Astrocyte of the spinal cord (primary cell): ENCODE measurements at regions not wholly inside any gene's neighbourhood (a gene's known extent, or its start where the extent isn't known, plus 50 kb on each side); places are given as distances from the start of the nearest gene placed in this dataset.

Experiments used
- DNase-seq: peaks from one replicate; pipeline ENCODE4 v3.0.0; 2011; ENCODE audit warnings: low read depth, low spot score
- H3K4me3 ChIP-seq: 2 replicates; pipeline ENCODE4 v1.5.1; 2011; ENCODE audit warnings: low read depth, mild to moderate bottlenecking, low read length, moderate library complexity
- CTCF ChIP-seq: IDR thresholded peaks from 2 replicates; pipeline ENCODE4 v1.5.1; 2012; ENCODE audit warnings: low read depth, mild to moderate bottlenecking, low read length, inconsistent platforms
- in situ Hi-C: cut with HindIII; loops from 2 replicates; pipeline ENCODE4 v1.10.0; 2017; ENCODE audit warnings: low sequenced_read_pairs

- H3K4me3 ChIP-seq: no peak overlapping the region
- no peak for DNase-seq
- TF ChIP-seq CTCF: no peak
- in situ Hi-C loops: no loop called here
Measured at GRCh38 chr6:169848946-169849345, 97.5 kb downstream of the ERMARD start.

GRCh38 chr6:169847901-169848311 lies 96.5 kb downstream of the ERMARD start:
- no peak for TF ChIP-seq CTCF
- in situ Hi-C loops: no loop called here
- no peak for DNase-seq
- H3K4me3 ChIP-seq: no peak overlapping the region

- DNase-seq: no peak
- no peak for TF ChIP-seq CTCF
- in situ Hi-C loops: no loop called here
- H3K4me3 ChIP-seq: no peak overlapping the region
Measured at GRCh38 chr6:169847141-169847674, 95.8 kb downstream of the ERMARD start.

GRCh38 chr6:169846286-169847056 lies 95.0 kb downstream of the ERMARD start:
- no peak overlapping the region for H3K4me3 ChIP-seq
- no peak for TF ChIP-seq CTCF
- no peak for DNase-seq
- in situ Hi-C loops: no loop called here

GRCh38 chr6:169845426-169846285 lies 94.2 kb downstream of the ERMARD start:
- no peak for DNase-seq
- TF ChIP-seq CTCF: no peak
- no peak overlapping the region for H3K4me3 ChIP-seq
- in situ Hi-C loops: no loop called here

- TF ChIP-seq CTCF: no peak
- in situ Hi-C loops: no loop called here
- no peak overlapping the region for H3K4me3 ChIP-seq
- DNase-seq: no peak
Measured at GRCh38 chr6:169844946-169845345, 93.5 kb downstream of the ERMARD start.
